Upper lobe of left lung (tissue), 4 donors: ENCODE measurements at regions not wholly inside any gene's neighbourhood (a gene's known extent, or its start where the extent isn't known, plus 50 kb on each side); places are given as distances from the start of the nearest gene placed in this dataset.

Source experiments
- EP300 ChIP-seq, 4 donors: sonication (generic); formaldehyde crosslinking; IDR thresholded peaks; one replicate each; pipeline ENCODE4 v1.5.1; 2017; ENCODE audit warnings: antibody characterized with exemption in 4 of 4, control low read depth in 2 of 4
- POLR2A ChIP-seq, 4 donors: fragments of 450-650 bp; IDR thresholded peaks; one replicate each; pipeline ENCODE4 v1.5.1; 2016 to 2017; ENCODE audit warnings: antibody characterized with exemption in 4 of 4, mild to moderate bottlenecking in 2 of 4
- POLR2AphosphoS5 ChIP-seq, 2 donors: sonication (generic); formaldehyde crosslinking; IDR thresholded peaks; one replicate each; pipeline ENCODE4 v1.5.1; 2017; ENCODE audit warnings: antibody characterized with exemption in 2 of 2
- TF ChIP-seq, protein P1 (sequence below), 6 experiments: fragments of 450-650 bp in 4 of 6; fragments of 200-600 bp in 2 of 6; sonication (generic) in 2 of 6; IDR thresholded peaks; one replicate each; pipeline ENCODE4 v1.5.1; 2016 to 2019; ENCODE audit warnings: antibody characterized with exemption in 6 of 6

GRCh38 chr14:86782092-86782580 is 1210.8 kb downstream of the GALC start:
- TF ChIP-seq, protein P1, sequence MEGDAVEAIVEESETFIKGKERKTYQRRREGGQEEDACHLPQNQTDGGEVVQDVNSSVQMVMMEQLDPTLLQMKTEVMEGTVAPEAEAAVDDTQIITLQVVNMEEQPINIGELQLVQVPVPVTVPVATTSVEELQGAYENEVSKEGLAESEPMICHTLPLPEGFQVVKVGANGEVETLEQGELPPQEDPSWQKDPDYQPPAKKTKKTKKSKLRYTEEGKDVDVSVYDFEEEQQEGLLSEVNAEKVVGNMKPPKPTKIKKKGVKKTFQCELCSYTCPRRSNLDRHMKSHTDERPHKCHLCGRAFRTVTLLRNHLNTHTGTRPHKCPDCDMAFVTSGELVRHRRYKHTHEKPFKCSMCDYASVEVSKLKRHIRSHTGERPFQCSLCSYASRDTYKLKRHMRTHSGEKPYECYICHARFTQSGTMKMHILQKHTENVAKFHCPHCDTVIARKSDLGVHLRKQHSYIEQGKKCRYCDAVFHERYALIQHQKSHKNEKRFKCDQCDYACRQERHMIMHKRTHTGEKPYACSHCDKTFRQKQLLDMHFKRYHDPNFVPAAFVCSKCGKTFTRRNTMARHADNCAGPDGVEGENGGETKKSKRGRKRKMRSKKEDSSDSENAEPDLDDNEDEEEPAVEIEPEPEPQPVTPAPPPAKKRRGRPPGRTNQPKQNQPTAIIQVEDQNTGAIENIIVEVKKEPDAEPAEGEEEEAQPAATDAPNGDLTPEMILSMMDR (IDR thresholded peaks at IDR 0.05): no peak
- TF ChIP-seq POLR2A (IDR thresholded peaks at IDR 0.05) (no peak), EP300 (IDR thresholded peaks at IDR 0.05) (no peak), POLR2AphosphoS5 (IDR thresholded peaks at IDR 0.05) (no peak)
